ENCODE measurements at regions not wholly inside any gene's neighbourhood (a gene's known extent, or its start where the extent isn't known, plus 50 kb on each side); places are given as distances from the start of the nearest gene placed in this dataset.

GRCh38 chr7:14962778-14963177 is 60.2 kb upstream of the DGKB start:
- ATAC-seq (no peak), DNase-seq (ENCODE audit: low read depth, low spot score) (no peak)
- H3K36me3 ChIP-seq (ENCODE audit: control insufficient read depth, insufficient read depth, low read length) = no peaks in the 10 kb centered on the region
- TF ChIP-seq, protein P1, sequence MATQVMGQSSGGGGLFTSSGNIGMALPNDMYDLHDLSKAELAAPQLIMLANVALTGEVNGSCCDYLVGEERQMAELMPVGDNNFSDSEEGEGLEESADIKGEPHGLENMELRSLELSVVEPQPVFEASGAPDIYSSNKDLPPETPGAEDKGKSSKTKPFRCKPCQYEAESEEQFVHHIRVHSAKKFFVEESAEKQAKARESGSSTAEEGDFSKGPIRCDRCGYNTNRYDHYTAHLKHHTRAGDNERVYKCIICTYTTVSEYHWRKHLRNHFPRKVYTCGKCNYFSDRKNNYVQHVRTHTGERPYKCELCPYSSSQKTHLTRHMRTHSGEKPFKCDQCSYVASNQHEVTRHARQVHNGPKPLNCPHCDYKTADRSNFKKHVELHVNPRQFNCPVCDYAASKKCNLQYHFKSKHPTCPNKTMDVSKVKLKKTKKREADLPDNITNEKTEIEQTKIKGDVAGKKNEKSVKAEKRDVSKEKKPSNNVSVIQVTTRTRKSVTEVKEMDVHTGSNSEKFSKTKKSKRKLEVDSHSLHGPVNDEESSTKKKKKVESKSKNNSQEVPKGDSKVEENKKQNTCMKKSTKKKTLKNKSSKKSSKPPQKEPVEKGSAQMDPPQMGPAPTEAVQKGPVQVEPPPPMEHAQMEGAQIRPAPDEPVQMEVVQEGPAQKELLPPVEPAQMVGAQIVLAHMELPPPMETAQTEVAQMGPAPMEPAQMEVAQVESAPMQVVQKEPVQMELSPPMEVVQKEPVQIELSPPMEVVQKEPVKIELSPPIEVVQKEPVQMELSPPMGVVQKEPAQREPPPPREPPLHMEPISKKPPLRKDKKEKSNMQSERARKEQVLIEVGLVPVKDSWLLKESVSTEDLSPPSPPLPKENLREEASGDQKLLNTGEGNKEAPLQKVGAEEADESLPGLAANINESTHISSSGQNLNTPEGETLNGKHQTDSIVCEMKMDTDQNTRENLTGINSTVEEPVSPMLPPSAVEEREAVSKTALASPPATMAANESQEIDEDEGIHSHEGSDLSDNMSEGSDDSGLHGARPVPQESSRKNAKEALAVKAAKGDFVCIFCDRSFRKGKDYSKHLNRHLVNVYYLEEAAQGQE (IDR thresholded peaks at IDR 0.05; ENCODE audit: insufficient read depth in 1 of 2, low read depth in 2 of 2, low read length in 1 of 2) = no peak
- no peak for TF ChIP-seq CTCF (IDR thresholded peaks at IDR 0.05)
- TF ChIP-seq TCF7L2 (IDR thresholded peaks at IDR 0.05; ENCODE audit: low read depth, low read length) = no peak
- no peak for TF ChIP-seq POLR2AphosphoS5 (IDR thresholded peaks at IDR 0.05; ENCODE audit: low read depth, low read length)
- TF ChIP-seq SIN3A (IDR thresholded peaks at IDR 0.05; ENCODE audit: borderline replicate concordance, insufficient read depth, low read depth, low read length) = no peak
- intact Hi-C loops (cut with micrococcal nuclease; ENCODE audit: unreplicated experiment) (no loop called here), in situ Hi-C loops (cut with HindIII; ENCODE audit: low pct_unique_long_range_greater_than_20kb, low sequenced_read_pairs) (no loop called here)
- H3K4me1 ChIP-seq (ENCODE audit: control insufficient read depth, insufficient read depth, low read length) = no peaks in the 10 kb centered on the region
- ChIA-PET POLR2A (no interaction called here), CTCF (no interaction called here)
- no peaks in the 10 kb centered on the region for H3K9me3 ChIP-seq (ENCODE audit: control insufficient read depth, insufficient read depth, low read depth, low read length)
- no peak overlapping the region for H3K4me3 ChIP-seq (ENCODE audit: low read depth in 2 of 2, low read length in 2 of 2)
- no TSS peak for BruUV-seq (replicated peaks)
- no peaks in the 10 kb centered on the region for H3K27me3 ChIP-seq (ENCODE audit: control insufficient read depth, insufficient read depth, low read length)
- H3K27ac ChIP-seq (ENCODE audit: low read length) = no peak overlapping the region

GRCh38 chr7:14960721-14961120 is 58.2 kb upstream of the DGKB start:
- DNase-seq (ENCODE audit: low read depth, low spot score) (no peak), ATAC-seq (no peak)
- Histone ChIP-seq H3K4me1 (ENCODE audit: control insufficient read depth, insufficient read depth, low read length) (no peaks in the 10 kb centered on the region), H3K27me3 (ENCODE audit: control insufficient read depth, insufficient read depth, low read length) (no peaks in the 10 kb centered on the region), H3K9me3 (ENCODE audit: control insufficient read depth, insufficient read depth, low read depth, low read length) (no peaks in the 10 kb centered on the region), H3K36me3 (ENCODE audit: control insufficient read depth, insufficient read depth, low read length) (no peaks in the 10 kb centered on the region), H3K27ac (ENCODE audit: low read length) (no peak overlapping the region), H3K4me3 (ENCODE audit: low read depth in 2 of 2, low read length in 2 of 2) (no peak overlapping the region)
- BruUV-seq (replicated peaks) = no TSS peak
- ChIA-PET CTCF (no interaction called here), POLR2A (no interaction called here)
- in situ Hi-C loops (cut with HindIII; ENCODE audit: low pct_unique_long_range_greater_than_20kb, low sequenced_read_pairs) (no loop called here), intact Hi-C loops (cut with micrococcal nuclease; ENCODE audit: unreplicated experiment) (no loop called here)
- TF ChIP-seq CTCF (IDR thresholded peaks at IDR 0.05) (no peak), SIN3A (IDR thresholded peaks at IDR 0.05; ENCODE audit: borderline replicate concordance, insufficient read depth, low read depth, low read length) (no peak), TCF7L2 (IDR thresholded peaks at IDR 0.05; ENCODE audit: low read depth, low read length) (no peak), POLR2AphosphoS5 (IDR thresholded peaks at IDR 0.05; ENCODE audit: low read depth, low read length) (no peak)
- TF ChIP-seq, protein P1 (IDR thresholded peaks at IDR 0.05; ENCODE audit: insufficient read depth in 1 of 2, low read depth in 2 of 2, low read length in 1 of 2) = no peak
